ENCODE measurements at regions not wholly inside any gene's neighbourhood (a gene's known extent, or its start where the extent isn't known, plus 50 kb on each side); places are given as distances from the start of the nearest gene placed in this dataset.
"Not testable (repeated sequence)": the region's sequence is repeated elsewhere in the genome, so short reads cannot be mapped to it uniquely, and the experiment has no call there.

DNA sequence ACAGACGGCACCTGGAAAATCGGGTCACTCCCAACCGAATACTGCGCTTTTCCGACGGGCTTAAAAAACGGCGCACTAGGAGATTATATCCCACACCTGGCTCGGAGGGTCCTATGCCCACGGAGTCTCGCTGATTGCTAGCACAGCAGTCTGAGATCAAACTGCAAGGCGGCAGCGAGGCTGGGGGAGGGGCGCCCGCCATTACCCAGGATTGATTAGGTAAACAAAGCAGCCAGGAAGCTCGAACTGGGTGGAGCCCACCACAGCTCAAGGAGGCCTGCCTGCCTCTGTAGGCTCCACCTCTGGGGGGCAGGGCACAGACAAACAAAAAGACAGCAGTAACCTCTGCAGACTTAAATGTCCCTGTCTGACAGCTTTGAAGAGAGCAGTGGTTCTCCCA is 64.5 kb downstream of the SLC30A10 start:
- H3K27me3 ChIP-seq (replicated peaks); H3K36me3 ChIP-seq; DNase-seq (ENCODE audit: low read depth in 1 of 2, low spot score in 2 of 2); H3K27ac ChIP-seq; H3K9me3 ChIP-seq (replicated peaks); H3K4me3 ChIP-seq; H3K4me1 ChIP-seq (replicated peaks): not testable (repeated sequence)

DNA sequence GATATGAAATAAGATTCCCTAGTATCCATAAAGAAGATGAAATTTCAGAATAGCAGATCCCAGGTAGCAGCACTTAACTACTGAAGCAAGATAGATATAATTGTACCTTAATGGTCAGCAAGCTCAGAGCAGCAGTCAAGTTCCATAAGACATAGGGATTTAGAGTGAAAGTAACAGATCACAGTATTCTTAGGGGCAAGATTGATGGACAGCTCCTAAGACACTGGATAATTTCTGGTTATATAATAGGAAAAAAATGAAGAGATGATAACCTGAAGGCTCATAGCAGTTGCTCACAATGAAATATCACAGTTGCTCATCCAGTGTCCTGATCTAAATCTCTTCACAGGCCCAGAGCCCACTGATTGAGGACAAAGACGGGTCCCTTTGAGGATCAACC is 66.0 kb downstream of the SLC30A10 start:
- Histone ChIP-seq H3K4me1 (replicated peaks) (no peaks in the 10 kb centered on the region), H3K9me3 (replicated peaks) (no peaks in the 10 kb centered on the region), H3K4me3 (no peak overlapping the region), H3K27ac (no peak overlapping the region), H3K27me3 (replicated peaks) (no peaks in the 10 kb centered on the region), H3K36me3 (no peaks in the 10 kb centered on the region)
- DNase-seq (ENCODE audit: low read depth in 1 of 2, low spot score in 2 of 2), result no peak

DNA sequence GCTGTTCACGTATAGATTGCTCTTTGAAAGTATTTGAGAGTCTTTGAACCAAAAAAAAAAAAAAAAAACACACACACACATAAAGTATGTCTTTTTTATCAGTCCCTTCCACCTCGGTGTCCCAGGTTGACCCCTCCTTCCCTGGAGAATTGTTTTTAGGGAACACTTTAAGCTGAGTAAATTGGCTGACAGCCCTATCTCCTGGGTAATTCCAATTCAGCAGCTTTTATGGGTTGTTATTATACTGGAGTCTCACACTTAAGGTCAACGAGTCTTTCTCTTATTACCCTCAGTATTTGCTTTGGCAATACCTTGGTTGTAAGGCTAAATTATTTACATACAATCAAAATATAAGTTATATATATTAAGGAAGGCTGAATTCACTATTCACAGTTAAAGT is 69.4 kb downstream of the SLC30A10 start:
- Histone ChIP-seq H3K36me3 (no peaks in the 10 kb centered on the region), H3K4me3 (no peak overlapping the region), H3K4me1 (replicated peaks) (no peaks in the 10 kb centered on the region), H3K27me3 (replicated peaks) (no peaks in the 10 kb centered on the region), H3K27ac (no peak overlapping the region), H3K9me3 (replicated peaks) (no peaks in the 10 kb centered on the region)
- DNase-seq (ENCODE audit: low read depth in 1 of 2, low spot score in 2 of 2), result no peak

GRCh38 chr1:219847215-219847855 is 81.0 kb downstream of the SLC30A10 start:
- H3K36me3 ChIP-seq, result no peaks in the 10 kb centered on the region
- no peak overlapping the region for H3K4me3 ChIP-seq
- DNase-seq (ENCODE audit: low read depth in 1 of 2, low spot score in 2 of 2), result no peak
- no peaks in the 10 kb centered on the region for H3K27me3 ChIP-seq (replicated peaks)
- no peaks in the 10 kb centered on the region for H3K4me1 ChIP-seq (replicated peaks)
- no peak overlapping the region for H3K27ac ChIP-seq
- no peaks in the 10 kb centered on the region for H3K9me3 ChIP-seq (replicated peaks)

GRCh38 chr1:219839595-219839994 is 88.8 kb downstream of the SLC30A10 start:
- not testable (repeated sequence) for DNase-seq (ENCODE audit: low read depth in 1 of 2, low spot score in 2 of 2); H3K4me3 ChIP-seq; H3K4me1 ChIP-seq (replicated peaks); H3K36me3 ChIP-seq; H3K27me3 ChIP-seq (replicated peaks); H3K27ac ChIP-seq; H3K9me3 ChIP-seq (replicated peaks)

DNA sequence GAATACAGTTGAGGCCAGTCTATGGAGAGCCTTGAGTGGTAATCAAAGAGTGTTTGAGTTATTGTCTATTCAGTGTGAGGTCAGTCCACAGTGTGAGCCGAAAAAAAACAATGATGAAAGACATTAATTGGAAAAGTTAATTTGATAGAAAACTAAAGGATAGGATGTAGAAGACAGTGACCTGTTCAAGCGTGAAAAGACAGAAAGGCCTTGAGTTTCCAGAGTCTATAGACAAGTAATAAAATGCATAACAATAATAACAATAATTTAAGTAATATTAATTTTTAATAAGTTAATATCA is 90.4 kb downstream of the SLC30A10 start:
- H3K4me3 ChIP-seq, result no peak overlapping the region
- H3K27me3 ChIP-seq (replicated peaks), result no peaks in the 10 kb centered on the region
- no peaks in the 10 kb centered on the region for H3K36me3 ChIP-seq
- no peak overlapping the region for H3K27ac ChIP-seq
- no peaks in the 10 kb centered on the region for H3K9me3 ChIP-seq (replicated peaks)
- no peaks in the 10 kb centered on the region for H3K4me1 ChIP-seq (replicated peaks)
- DNase-seq (ENCODE audit: low read depth in 1 of 2, low spot score in 2 of 2), result no peak

- H3K27me3 ChIP-seq (replicated peaks), result no peaks in the 10 kb centered on the region
- DNase-seq (ENCODE audit: low read depth in 1 of 2, low spot score in 2 of 2), result peak in 1 of 2 experiments; percentile 10
- no peak overlapping the region for H3K4me3 ChIP-seq
- H3K9me3 ChIP-seq (replicated peaks), result no peaks in the 10 kb centered on the region
- H3K36me3 ChIP-seq, result no peaks in the 10 kb centered on the region
- no peak overlapping the region for H3K27ac ChIP-seq
- no peaks in the 10 kb centered on the region for H3K4me1 ChIP-seq (replicated peaks)
These were observed 90.9 kb downstream of the SLC30A10 start for GRCh38 chr1:219837274-219837993.

- Histone ChIP-seq H3K4me1 (replicated peaks) (no peaks in the 10 kb centered on the region), H3K36me3 (no peaks in the 10 kb centered on the region), H3K27me3 (replicated peaks) (no peaks in the 10 kb centered on the region), H3K27ac (no peak overlapping the region), H3K4me3 (no peak overlapping the region), H3K9me3 (replicated peaks) (no peaks in the 10 kb centered on the region)
- no peak for DNase-seq (ENCODE audit: low read depth in 1 of 2, low spot score in 2 of 2)
These were observed 93.9 kb downstream of the SLC30A10 start for GRCh38 chr1:219834314-219834917.

GRCh38 chr1:219833214-219833815 is 95.0 kb downstream of the SLC30A10 start:
- H3K27me3 ChIP-seq (replicated peaks), result no peaks in the 10 kb centered on the region
- H3K4me1 ChIP-seq (replicated peaks), result no peaks in the 10 kb centered on the region
- H3K9me3 ChIP-seq (replicated peaks), result no peaks in the 10 kb centered on the region
- H3K4me3 ChIP-seq, result no peak overlapping the region
- no peaks in the 10 kb centered on the region for H3K36me3 ChIP-seq
- no peak overlapping the region for H3K27ac ChIP-seq
- DNase-seq (ENCODE audit: low read depth in 1 of 2, low spot score in 2 of 2), result no peak

DNA sequence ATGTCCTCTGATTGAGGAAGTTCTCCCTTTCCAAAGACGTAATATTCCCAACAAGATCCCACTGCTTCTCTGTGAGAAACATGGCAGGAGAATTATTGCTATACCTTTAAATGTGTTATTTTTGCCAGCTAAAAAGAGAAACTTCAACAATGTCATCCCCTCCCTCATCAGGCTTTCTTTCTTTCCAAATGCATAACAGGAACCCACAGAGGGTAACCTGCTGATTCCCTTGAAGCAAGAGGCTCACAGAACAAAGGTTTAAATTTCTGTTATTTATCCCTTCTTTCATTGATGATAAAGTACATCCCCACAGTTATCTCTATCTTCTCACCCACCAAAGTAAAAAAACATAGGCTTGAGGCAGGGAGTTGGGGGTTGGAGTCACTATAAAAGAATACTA is 102.1 kb downstream of the SLC30A10 start:
- Histone ChIP-seq H3K9me3 (replicated peaks) (no peaks in the 10 kb centered on the region), H3K27me3 (replicated peaks) (no peaks in the 10 kb centered on the region), H3K4me1 (replicated peaks) (no peaks in the 10 kb centered on the region), H3K27ac (no peak overlapping the region), H3K36me3 (no peaks in the 10 kb centered on the region), H3K4me3 (no peak overlapping the region)
- DNase-seq (ENCODE audit: low read depth in 1 of 2, low spot score in 2 of 2), result no peak

DNA sequence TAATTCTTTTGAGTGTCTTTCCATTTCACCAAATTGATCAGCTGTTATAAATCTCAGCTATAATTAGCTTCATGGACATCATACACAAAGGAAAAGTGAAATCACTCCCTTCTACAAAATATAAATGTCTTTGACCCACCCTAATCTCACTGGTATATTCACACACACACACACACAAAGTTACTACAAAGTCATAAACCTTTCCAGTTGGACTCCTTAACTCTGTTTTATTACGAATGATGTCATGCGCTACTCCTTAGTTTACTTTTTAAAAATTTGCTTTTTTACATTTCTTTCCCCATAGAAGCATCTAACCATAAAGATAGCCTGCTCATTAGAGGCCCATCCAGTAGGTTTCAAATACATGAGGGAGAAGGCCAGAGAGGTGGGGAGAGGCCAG is 103.0 kb downstream of the SLC30A10 start:
- H3K4me3 ChIP-seq, result no peak overlapping the region
- H3K36me3 ChIP-seq, result no peaks in the 10 kb centered on the region
- no peak for DNase-seq (ENCODE audit: low read depth in 1 of 2, low spot score in 2 of 2)
- no peak overlapping the region for H3K27ac ChIP-seq
- no peaks in the 10 kb centered on the region for H3K4me1 ChIP-seq (replicated peaks)
- no peaks in the 10 kb centered on the region for H3K9me3 ChIP-seq (replicated peaks)
- no peaks in the 10 kb centered on the region for H3K27me3 ChIP-seq (replicated peaks)

- Histone ChIP-seq H3K27me3 (replicated peaks) (no peaks in the 10 kb centered on the region), H3K9me3 (replicated peaks) (no peaks in the 10 kb centered on the region), H3K27ac (no peak overlapping the region), H3K4me3 (no peak overlapping the region), H3K4me1 (replicated peaks) (no peaks in the 10 kb centered on the region), H3K36me3 (no peaks in the 10 kb centered on the region)
- no peak for DNase-seq (ENCODE audit: low read depth in 1 of 2, low spot score in 2 of 2)
These were observed 104.0 kb downstream of the SLC30A10 start for GRCh38 chr1:219824338-219824737.

DNA sequence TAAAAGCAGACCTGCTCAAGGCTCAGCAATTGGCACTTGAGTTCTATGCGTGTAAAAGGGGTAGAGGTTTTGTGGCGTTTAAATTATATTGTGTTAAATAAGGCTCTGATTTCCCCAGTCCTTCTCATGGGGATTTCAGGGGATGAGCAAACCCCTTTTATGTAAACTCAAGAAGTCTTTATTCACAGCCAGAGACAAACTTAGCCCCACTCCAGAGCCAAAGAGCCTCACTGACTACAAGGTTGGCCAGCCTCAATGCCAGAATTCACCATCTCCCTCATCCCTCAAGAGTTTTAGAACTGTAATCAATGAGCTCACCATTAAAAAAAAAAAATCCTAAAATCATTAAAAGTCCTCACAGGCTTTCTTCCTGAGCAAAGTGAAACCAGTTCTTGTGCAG is 107.8 kb downstream of the SLC30A10 start:
- Histone ChIP-seq H3K27ac (no peak overlapping the region), H3K4me3 (no peak overlapping the region), H3K27me3 (replicated peaks) (no peaks in the 10 kb centered on the region), H3K9me3 (replicated peaks) (no peaks in the 10 kb centered on the region), H3K4me1 (replicated peaks) (no peaks in the 10 kb centered on the region), H3K36me3 (no peaks in the 10 kb centered on the region)
- DNase-seq (ENCODE audit: low read depth in 1 of 2, low spot score in 2 of 2), result no peak

- no peaks in the 10 kb centered on the region for H3K4me1 ChIP-seq (replicated peaks)
- no peak overlapping the region for H3K4me3 ChIP-seq
- no peaks in the 10 kb centered on the region for H3K27me3 ChIP-seq (replicated peaks)
- DNase-seq (ENCODE audit: low read depth in 1 of 2, low spot score in 2 of 2), result no peak
- no peaks in the 10 kb centered on the region for H3K9me3 ChIP-seq (replicated peaks)
- no peaks in the 10 kb centered on the region for H3K36me3 ChIP-seq
- no peak overlapping the region for H3K27ac ChIP-seq
These were observed 110.4 kb downstream of the SLC30A10 start for GRCh38 chr1:219817914-219818313.

All from SJSA1 (cell line).